ENCODE measurements at regions not wholly inside any gene's neighbourhood (a gene's known extent, or its start where the extent isn't known, plus 50 kb on each side); places are given as distances from the start of the nearest gene placed in this dataset.

GRCh38 chr2:195270466-195271039 is 386.5 kb upstream of the SLC39A10 start (continued):
- TF ChIP-seq ZNF687 (IDR thresholded peaks at IDR 0.05): no peak

GRCh38 chr2:195269220-195269619 is 387.8 kb upstream of the SLC39A10 start:
- FAIRE-seq: no peak
- TF ChIP-seq BACH1 (IDR thresholded peaks at IDR 0.05; ENCODE audit: borderline replicate concordance) (no peak), KAT2A (conservative IDR thresholded peaks at IDR 0.05; ENCODE audit: control insufficient read depth, low read depth, low read length) (no peak), NR2C1 (IDR thresholded peaks at IDR 0.05) (no peak), USF1 (IDR thresholded peaks at IDR 0.05; ENCODE audit: borderline replicate concordance, extremely low read length, insufficient read depth, low read depth, low read length) (no peak), RB1 (IDR thresholded peaks at IDR 0.05; ENCODE audit: borderline replicate concordance) (no peak), KLF5 (IDR thresholded peaks at IDR 0.05; ENCODE audit: partially characterized antibody) (no peak), YBX1 (IDR thresholded peaks at IDR 0.05) (no peak), SREBF2 (IDR thresholded peaks at IDR 0.05; ENCODE audit: low read length) (no peak), NFXL1 (IDR thresholded peaks at IDR 0.05; ENCODE audit: borderline replicate concordance) (no peak), SMARCA5 (IDR thresholded peaks at IDR 0.05) (no peak)
- Histone ChIP-seq H3K9ac (ENCODE audit: control insufficient read depth, insufficient read depth, low read length) (no peak overlapping the region), H3K9me3 (replicated peaks; ENCODE audit: control insufficient read depth, insufficient read depth, low read length) (no peaks in the 10 kb centered on the region), H3K4me3 (no peak overlapping the region), H3K27me3 (replicated peaks in 1 of 2; ENCODE audit: control insufficient read depth in 2 of 2, insufficient read depth in 2 of 2, low read length in 1 of 2) (no peaks in the 10 kb centered on the region), H3K4me2 (ENCODE audit: control insufficient read depth, insufficient read depth) (no peak overlapping the region), H4K20me1 (ENCODE audit: control insufficient read depth, insufficient read depth) (no peaks in the 10 kb centered on the region), H3K79me2 (ENCODE audit: control insufficient read depth, insufficient read depth, low read length) (no peaks in the 10 kb centered on the region), H3K36me3 (ENCODE audit: control insufficient read depth in 2 of 2, insufficient read depth in 2 of 2, low read length in 1 of 2) (no peaks in the 10 kb centered on the region), H2AFZ (ENCODE audit: control insufficient read depth, low read depth, low read length) (no peak overlapping the region), H3K27ac (ENCODE audit: control insufficient read depth, insufficient read depth) (no peak overlapping the region), H3K4me1 (ENCODE audit: control insufficient read depth, insufficient read depth, low read length) (no peaks in the 10 kb centered on the region)
- ATAC-seq: no peak
- in situ Hi-C loops (cut with MboI): no loop called here
- no peak for DNase-seq (ENCODE audit: low read depth, low spot score)
- 34% methylated on average over 6 of the region's 6 CpGs for WGBS (ENCODE audit: insufficient coverage, insufficient replicate concordance, low lambda C conversion rate, missing lambda C conversion rate)
- ChIA-PET RAD21 (ENCODE audit: unreplicated experiment) (no interaction called here), CTCF (no interaction called here), POLR2A (no interaction called here), SMC1A (ENCODE audit: uncharacterized antibody, unreplicated experiment) (interaction anchor here (1.3 kb wide), 1 partner anchor 51 kb away, joined by 4 read pairs; no protein-coding TSS in a partner anchor)
- no TSS peak for BruUV-seq (replicated peaks)
- intact Hi-C loops (cut with micrococcal nuclease; ENCODE audit: unreplicated experiment): no loop called here

Data from GM12878 (cell line).